Neural progenitor cell (in vitro differentiated cells): ENCODE measurements at regions not wholly inside any gene's neighbourhood (a gene's known extent, or its start where the extent isn't known, plus 50 kb on each side); places are given as distances from the start of the nearest gene placed in this dataset.
A peak's percentile ranks its signal among the peaks of the same experiment; 100 is the strongest.

Source experiments
- DNase-seq: peaks from one replicate; pipeline ENCODE4 v3.0.0-alpha.2; 2016; ENCODE audit warnings: low spot score
- H2AFZ ChIP-seq: fragments of 200-600 bp; sonication (generic); replicated peaks from 2 replicates; pipeline ENCODE4 v1.6.1; 2016; ENCODE audit warnings: antibody characterized with exemption
- H3F3A ChIP-seq: fragments of 200-600 bp; sonication (generic); 2 replicates; pipeline ENCODE4 v1.6.1; 2016; ENCODE audit warnings: antibody characterized with exemption, low read depth
- H3K27ac ChIP-seq: fragments of 200-600 bp; sonication (generic); 2 replicates; pipeline ENCODE4 v1.5.1; 2016; ENCODE audit warnings: mild to moderate bottlenecking
- H3K27me3 ChIP-seq: fragments of 200-600 bp; sonication (generic); 2 replicates; pipeline ENCODE4 v1.6.1; 2016; ENCODE audit warnings: mild to moderate bottlenecking, moderate library complexity
- H3K36me3 ChIP-seq: fragments of 200-600 bp; sonication (generic); 2 replicates; pipeline ENCODE4 v1.5.1; 2016
- H3K4me1 ChIP-seq: fragments of 200-600 bp; sonication (generic); 2 replicates; pipeline ENCODE4 v1.6.1; 2016; ENCODE audit warnings: mixed run types
- H3K4me2 ChIP-seq: fragments of 200-600 bp; sonication (generic); 2 replicates; pipeline ENCODE4 v1.6.1; 2016
- H3K4me3 ChIP-seq: fragments of 200-600 bp; sonication (generic); 2 replicates; pipeline ENCODE4 v1.5.1; 2016
- H3K79me2 ChIP-seq: fragments of 200-600 bp; sonication (generic); 2 replicates; pipeline ENCODE4 v1.6.1; 2016; ENCODE audit warnings: low read depth
- H3K9ac ChIP-seq: fragments of 200-600 bp; sonication (generic); 2 replicates; pipeline ENCODE4 v1.6.1; 2016
- H3K9me3 ChIP-seq: fragments of 200-600 bp; sonication (generic); 2 replicates; pipeline ENCODE4 v1.5.1; 2016; ENCODE audit warnings: low read depth
- H4K20me1 ChIP-seq: fragments of 200-600 bp; sonication (generic); 2 replicates; pipeline ENCODE4 v1.6.1; 2016; ENCODE audit warnings: low read depth
- H3K27ac Mint-ChIP-seq: 3 replicates; pipeline ENCODE4 v1.8.0; 2021; ENCODE audit warnings: mixed read lengths
- H3K27me3 Mint-ChIP-seq: 2 replicates; pipeline ENCODE4 v1.8.0; 2022; ENCODE audit warnings: low read depth, mild to moderate bottlenecking, inconsistent platforms, moderate library complexity, mixed read lengths; ENCODE audit not compliant: insufficient read depth
- H3K36me3 Mint-ChIP-seq: 3 replicates; pipeline ENCODE4 v1.8.0; 2021; ENCODE audit warnings: mixed read lengths
- H3K4me1 Mint-ChIP-seq: 3 replicates; pipeline ENCODE4 v1.8.0; 2021; ENCODE audit warnings: mixed read lengths
- H3K4me3 Mint-ChIP-seq: 3 replicates; pipeline ENCODE4 v1.8.0; 2021; ENCODE audit warnings: mild to moderate bottlenecking, moderate library complexity, mixed read lengths
- H3K9me3 Mint-ChIP-seq: 3 replicates; pipeline ENCODE4 v1.8.0; 2020; ENCODE audit warnings: mixed read lengths
- EZH2 ChIP-seq: fragments of 200-600 bp; sonication (generic); IDR thresholded peaks from 2 replicates; pipeline ENCODE4 v1.6.1; 2017; ENCODE audit warnings: antibody characterized with exemption, mild to moderate bottlenecking, moderate library complexity
- EZH2phosphoT487 ChIP-seq: fragments of 200-600 bp; sonication (generic); IDR thresholded peaks from 2 replicates; pipeline ENCODE4 v1.6.1; 2017; ENCODE audit warnings: antibody characterized with exemption
- TF ChIP-seq, protein P1 (sequence below): fragments of 200-600 bp; sonication (generic); IDR thresholded peaks from 2 replicates; pipeline ENCODE4 v1.5.1; 2017; ENCODE audit warnings: antibody characterized with exemption, mild to moderate bottlenecking

DNA sequence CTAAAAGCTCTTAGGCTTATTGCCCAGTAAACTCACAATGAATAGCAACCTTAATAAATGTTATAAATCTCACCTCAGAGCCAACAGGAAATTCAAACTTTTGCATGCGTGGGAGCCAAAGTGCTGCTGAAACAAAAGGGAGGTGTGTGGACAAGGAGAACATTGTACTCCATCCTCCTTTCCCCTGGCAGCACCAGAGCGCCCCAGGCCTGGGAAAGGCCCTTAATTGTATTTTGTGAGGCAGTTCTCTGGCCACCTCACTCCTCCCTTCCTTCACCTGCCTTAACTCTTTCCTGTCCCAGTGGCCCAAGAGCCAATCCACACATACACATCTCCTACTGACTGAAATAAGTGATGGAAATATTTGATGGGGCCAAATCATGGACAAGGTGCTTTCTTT, 648.5 kb downstream of the LMO4 start:
- Histone ChIP-seq H3K27ac (no peak overlapping the region), H3F3A (no peaks in the 10 kb centered on the region), H3K9ac (no peak overlapping the region), H3K4me1 (peaks cover 16% of the 10 kb centered on the region), H2AFZ (no peak overlapping the region), H3K4me2 (no peak overlapping the region), H3K4me3 (no peak overlapping the region), H3K79me2 (no peaks in the 10 kb centered on the region), H3K9me3 (no peaks in the 10 kb centered on the region), H3K27me3 (no peaks in the 10 kb centered on the region), H4K20me1 (no peaks in the 10 kb centered on the region), H3K36me3 (no peaks in the 10 kb centered on the region)
- Mint-ChIP-seq H3K27me3 (no peaks in the 10 kb centered on the region), H3K36me3 (no peaks in the 10 kb centered on the region), H3K27ac (no peak overlapping the region), H3K4me3 (no peak overlapping the region), H3K4me1 (peaks cover 9% of the 10 kb centered on the region), H3K9me3 (no peaks in the 10 kb centered on the region)
- TF ChIP-seq EZH2 (no peak), EZH2phosphoT487 (no peak)
- TF ChIP-seq, protein P1, sequence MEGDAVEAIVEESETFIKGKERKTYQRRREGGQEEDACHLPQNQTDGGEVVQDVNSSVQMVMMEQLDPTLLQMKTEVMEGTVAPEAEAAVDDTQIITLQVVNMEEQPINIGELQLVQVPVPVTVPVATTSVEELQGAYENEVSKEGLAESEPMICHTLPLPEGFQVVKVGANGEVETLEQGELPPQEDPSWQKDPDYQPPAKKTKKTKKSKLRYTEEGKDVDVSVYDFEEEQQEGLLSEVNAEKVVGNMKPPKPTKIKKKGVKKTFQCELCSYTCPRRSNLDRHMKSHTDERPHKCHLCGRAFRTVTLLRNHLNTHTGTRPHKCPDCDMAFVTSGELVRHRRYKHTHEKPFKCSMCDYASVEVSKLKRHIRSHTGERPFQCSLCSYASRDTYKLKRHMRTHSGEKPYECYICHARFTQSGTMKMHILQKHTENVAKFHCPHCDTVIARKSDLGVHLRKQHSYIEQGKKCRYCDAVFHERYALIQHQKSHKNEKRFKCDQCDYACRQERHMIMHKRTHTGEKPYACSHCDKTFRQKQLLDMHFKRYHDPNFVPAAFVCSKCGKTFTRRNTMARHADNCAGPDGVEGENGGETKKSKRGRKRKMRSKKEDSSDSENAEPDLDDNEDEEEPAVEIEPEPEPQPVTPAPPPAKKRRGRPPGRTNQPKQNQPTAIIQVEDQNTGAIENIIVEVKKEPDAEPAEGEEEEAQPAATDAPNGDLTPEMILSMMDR = no peak
- DNase-seq = no peak

DNA sequence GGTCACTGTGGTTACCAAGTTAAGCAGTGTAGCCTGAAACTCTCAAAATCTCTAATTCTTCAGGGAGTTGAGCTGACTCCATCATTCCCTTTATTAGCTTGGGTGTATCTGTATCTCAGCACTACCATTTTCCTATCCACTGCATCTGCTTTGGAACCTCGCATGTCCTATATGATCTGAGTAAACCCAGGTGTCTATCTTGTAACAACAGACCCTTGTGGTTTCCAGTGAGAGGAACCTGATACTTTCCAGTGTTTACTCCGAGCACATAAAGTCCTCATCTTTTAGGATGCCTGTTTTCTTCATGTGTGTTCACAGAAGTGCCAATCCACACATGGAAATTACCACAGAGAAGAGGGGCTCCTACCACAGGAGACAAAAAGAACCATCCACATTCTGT, 650.4 kb downstream of the LMO4 start:
- Mint-ChIP-seq H3K4me1 (no peaks in the 10 kb centered on the region), H3K27ac (no peak overlapping the region), H3K36me3 (no peaks in the 10 kb centered on the region), H3K9me3 (no peaks in the 10 kb centered on the region), H3K4me3 (no peak overlapping the region), H3K27me3 (no peaks in the 10 kb centered on the region)
- Histone ChIP-seq H3K4me2 (no peak overlapping the region), H3K9ac (no peak overlapping the region), H3K4me3 (no peak overlapping the region), H4K20me1 (no peaks in the 10 kb centered on the region), H3K9me3 (no peaks in the 10 kb centered on the region), H3K4me1 (no peaks in the 10 kb centered on the region), H2AFZ (peak overlapping the region; percentile 32), H3K79me2 (no peaks in the 10 kb centered on the region), H3K36me3 (no peaks in the 10 kb centered on the region), H3K27me3 (no peaks in the 10 kb centered on the region), H3F3A (no peaks in the 10 kb centered on the region), H3K27ac (no peak overlapping the region)
- DNase-seq = no peak
- TF ChIP-seq EZH2 (no peak), EZH2phosphoT487 (no peak)
- TF ChIP-seq, protein P1 = no peak

DNA sequence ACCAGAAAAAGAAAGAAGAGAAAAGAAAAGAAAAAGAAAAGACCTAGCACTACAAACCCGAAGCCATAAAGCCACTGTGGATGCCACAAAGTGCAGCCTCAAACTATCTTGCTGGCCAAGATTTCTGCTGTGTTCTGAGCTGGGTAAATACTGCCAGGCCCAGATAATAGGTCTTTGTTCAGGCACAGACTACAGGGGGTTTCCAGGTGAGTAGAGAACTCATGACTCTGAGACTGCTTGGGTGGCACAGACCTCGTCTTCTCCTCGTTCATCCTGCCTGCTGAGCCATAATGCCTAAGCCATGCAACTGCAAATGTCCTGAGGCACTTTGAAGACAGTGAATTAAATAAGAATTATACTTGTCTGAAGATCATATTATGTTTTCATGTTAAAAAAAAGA, 651.8 kb downstream of the LMO4 start:
- Histone ChIP-seq H3K4me3 (no peak overlapping the region), H3K9ac (no peak overlapping the region), H2AFZ (no peak overlapping the region), H3K27ac (no peak overlapping the region), H3K9me3 (no peaks in the 10 kb centered on the region), H3F3A (no peaks in the 10 kb centered on the region), H3K4me2 (no peak overlapping the region), H3K4me1 (no peaks in the 10 kb centered on the region), H3K79me2 (no peaks in the 10 kb centered on the region), H3K36me3 (no peaks in the 10 kb centered on the region), H4K20me1 (no peaks in the 10 kb centered on the region), H3K27me3 (no peaks in the 10 kb centered on the region)
- Mint-ChIP-seq H3K27me3 (no peaks in the 10 kb centered on the region), H3K4me1 (no peaks in the 10 kb centered on the region), H3K4me3 (no peak overlapping the region), H3K27ac (no peak overlapping the region), H3K9me3 (no peaks in the 10 kb centered on the region), H3K36me3 (no peaks in the 10 kb centered on the region)
- TF ChIP-seq EZH2phosphoT487 = no peak
- TF ChIP-seq, protein P1 = no peak
- TF ChIP-seq EZH2 = no peak
- DNase-seq = no peak

DNA sequence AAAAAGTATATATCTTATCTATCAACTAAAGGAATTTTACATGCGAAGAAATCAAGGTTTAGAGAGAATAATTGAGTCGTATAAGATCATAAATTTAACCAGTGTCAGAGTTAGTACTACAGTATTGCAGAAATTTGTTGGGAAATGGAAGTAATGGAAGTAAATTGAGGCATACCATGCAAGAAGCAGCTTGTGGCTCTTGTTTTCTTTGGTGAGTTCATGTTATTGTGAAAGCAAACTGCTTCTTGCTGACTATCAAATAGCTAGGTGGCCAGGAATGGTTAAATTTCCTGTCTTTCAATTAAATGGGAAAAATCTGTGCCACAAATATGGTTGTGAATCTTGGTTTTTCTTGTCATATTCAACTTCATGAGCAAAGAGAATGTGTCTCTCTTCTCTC, 652.7 kb downstream of the LMO4 start:
- Histone ChIP-seq H3K4me3 (no peak overlapping the region), H3K27ac (no peak overlapping the region), H3F3A (no peaks in the 10 kb centered on the region), H3K4me1 (no peaks in the 10 kb centered on the region), H3K9me3 (no peaks in the 10 kb centered on the region), H3K36me3 (no peaks in the 10 kb centered on the region), H2AFZ (no peak overlapping the region), H3K9ac (no peak overlapping the region), H4K20me1 (no peaks in the 10 kb centered on the region), H3K4me2 (no peak overlapping the region), H3K27me3 (no peaks in the 10 kb centered on the region), H3K79me2 (no peaks in the 10 kb centered on the region)
- Mint-ChIP-seq H3K4me3 (no peak overlapping the region), H3K9me3 (no peaks in the 10 kb centered on the region), H3K27ac (no peak overlapping the region), H3K27me3 (no peaks in the 10 kb centered on the region), H3K36me3 (no peaks in the 10 kb centered on the region), H3K4me1 (no peaks in the 10 kb centered on the region)
- TF ChIP-seq EZH2 (no peak), EZH2phosphoT487 (no peak)
- TF ChIP-seq, protein P1 = no peak
- DNase-seq = no peak
